ENCODE measurements at regions not wholly inside any gene's neighbourhood (a gene's known extent, or its start where the extent isn't known, plus 50 kb on each side); places are given as distances from the start of the nearest gene placed in this dataset.

- DNase-seq (ENCODE audit: low spot score): no peak
- in situ Hi-C loops (cut with MboI; ENCODE audit: low sequenced_read_pairs, unreplicated experiment): no loop called here
- TF ChIP-seq CTCF (IDR thresholded peaks at IDR 0.05; ENCODE audit: borderline replicate concordance, control extremely low read depth, extremely low read depth, insufficient read depth, missing control alignments): no peak
Observed at GRCh38 chr6:16876201-16876600, 114.9 kb upstream of the ATXN1 start.

GRCh38 chr6:16873698-16874097, 112.4 kb upstream of the ATXN1 start:
- in situ Hi-C loops (cut with MboI; ENCODE audit: low sequenced_read_pairs, unreplicated experiment): no loop called here
- no peak for TF ChIP-seq CTCF (IDR thresholded peaks at IDR 0.05; ENCODE audit: borderline replicate concordance, control extremely low read depth, extremely low read depth, insufficient read depth, missing control alignments)
- no peak for DNase-seq (ENCODE audit: low spot score)

GRCh38 chr6:16872543-16873235, 111.4 kb upstream of the ATXN1 start:
- TF ChIP-seq CTCF (IDR thresholded peaks at IDR 0.05; ENCODE audit: borderline replicate concordance, control extremely low read depth, extremely low read depth, insufficient read depth, missing control alignments): no peak
- in situ Hi-C loops (cut with MboI; ENCODE audit: low sequenced_read_pairs, unreplicated experiment): no loop called here
- DNase-seq (ENCODE audit: low spot score): no peak

- DNase-seq (ENCODE audit: low spot score): no peak
- in situ Hi-C loops (cut with MboI; ENCODE audit: low sequenced_read_pairs, unreplicated experiment): no loop called here
- no peak for TF ChIP-seq CTCF (IDR thresholded peaks at IDR 0.05; ENCODE audit: borderline replicate concordance, control extremely low read depth, extremely low read depth, insufficient read depth, missing control alignments)
Observed at GRCh38 chr6:16871047-16871446, 109.8 kb upstream of the ATXN1 start.

- no peak for DNase-seq (ENCODE audit: low spot score)
- TF ChIP-seq CTCF (IDR thresholded peaks at IDR 0.05; ENCODE audit: borderline replicate concordance, control extremely low read depth, extremely low read depth, insufficient read depth, missing control alignments): no peak
- in situ Hi-C loops (cut with MboI; ENCODE audit: low sequenced_read_pairs, unreplicated experiment): no loop called here
Observed at GRCh38 chr6:16868968-16869367, 107.7 kb upstream of the ATXN1 start.

- no peak for TF ChIP-seq CTCF (IDR thresholded peaks at IDR 0.05; ENCODE audit: borderline replicate concordance, control extremely low read depth, extremely low read depth, insufficient read depth, missing control alignments)
- in situ Hi-C loops (cut with MboI; ENCODE audit: low sequenced_read_pairs, unreplicated experiment): no loop called here
- DNase-seq (ENCODE audit: low spot score): no peak
Observed at GRCh38 chr6:16857969-16858592, 96.8 kb upstream of the ATXN1 start.

All from GM13976 (cell line).